ENCODE measurements at regions not wholly inside any gene's neighbourhood (a gene's known extent, or its start where the extent isn't known, plus 50 kb on each side); places are given as distances from the start of the nearest gene placed in this dataset.

DNA sequence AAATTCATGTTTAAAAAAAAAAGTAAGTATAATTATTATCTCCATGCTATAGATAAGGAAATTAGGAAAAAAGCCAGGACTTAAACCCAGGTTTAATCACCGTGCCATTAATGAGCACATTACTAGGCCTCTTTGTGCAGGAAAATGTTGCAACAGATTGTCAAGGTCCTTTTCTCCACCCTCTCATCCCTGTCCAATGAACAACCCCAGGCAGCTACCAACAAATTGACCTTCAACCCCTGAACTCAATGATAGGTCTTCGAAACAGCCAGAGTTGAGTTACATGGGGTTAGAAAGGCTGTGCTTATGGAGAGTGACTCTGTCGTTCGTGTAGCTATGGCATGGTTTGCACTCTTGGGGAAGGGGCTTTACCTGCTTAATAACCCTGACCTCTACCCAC, 84.2 kb upstream of the CTNNB1 start:
- WGBS, 2 experiments (ENCODE audit: insufficient coverage in 1 of 2, insufficient read length in 1 of 2) = 96 to 100% methylated on average over 2 to 4 of the region's 4 CpGs
- Histone ChIP-seq H3K4me1 (ENCODE audit: control insufficient read depth, insufficient read depth, low read length) (peaks cover 6% of the 10 kb centered on the region), H3K27ac (ENCODE audit: low read depth, low read length) (no peak overlapping the region), H3K4me3 (ENCODE audit: low read length) (no peak overlapping the region), H3K9ac (ENCODE audit: extremely low read depth, low read length, poor library complexity, severe bottlenecking) (no peak overlapping the region), H3K9me3 (ENCODE audit: control insufficient read depth, low read length) (no peaks in the 10 kb centered on the region), H3K36me3 (ENCODE audit: control insufficient read depth, insufficient read depth, low read length) (no peaks in the 10 kb centered on the region), H3K27me3 (ENCODE audit: control insufficient read depth, insufficient read depth, low read length, poor library complexity, severe bottlenecking) (no peaks in the 10 kb centered on the region)
- H3K4me1 Mint-ChIP-seq = peaks cover 51% of the 10 kb centered on the region
- no peaks in the 10 kb centered on the region for H3K27me3 Mint-ChIP-seq (ENCODE audit: insufficient read depth)
- TF ChIP-seq, protein P1, sequence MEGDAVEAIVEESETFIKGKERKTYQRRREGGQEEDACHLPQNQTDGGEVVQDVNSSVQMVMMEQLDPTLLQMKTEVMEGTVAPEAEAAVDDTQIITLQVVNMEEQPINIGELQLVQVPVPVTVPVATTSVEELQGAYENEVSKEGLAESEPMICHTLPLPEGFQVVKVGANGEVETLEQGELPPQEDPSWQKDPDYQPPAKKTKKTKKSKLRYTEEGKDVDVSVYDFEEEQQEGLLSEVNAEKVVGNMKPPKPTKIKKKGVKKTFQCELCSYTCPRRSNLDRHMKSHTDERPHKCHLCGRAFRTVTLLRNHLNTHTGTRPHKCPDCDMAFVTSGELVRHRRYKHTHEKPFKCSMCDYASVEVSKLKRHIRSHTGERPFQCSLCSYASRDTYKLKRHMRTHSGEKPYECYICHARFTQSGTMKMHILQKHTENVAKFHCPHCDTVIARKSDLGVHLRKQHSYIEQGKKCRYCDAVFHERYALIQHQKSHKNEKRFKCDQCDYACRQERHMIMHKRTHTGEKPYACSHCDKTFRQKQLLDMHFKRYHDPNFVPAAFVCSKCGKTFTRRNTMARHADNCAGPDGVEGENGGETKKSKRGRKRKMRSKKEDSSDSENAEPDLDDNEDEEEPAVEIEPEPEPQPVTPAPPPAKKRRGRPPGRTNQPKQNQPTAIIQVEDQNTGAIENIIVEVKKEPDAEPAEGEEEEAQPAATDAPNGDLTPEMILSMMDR (conservative IDR thresholded peaks at IDR 0.05) = no peak
- H3K36me3 Mint-ChIP-seq (ENCODE audit: low read depth) = no peaks in the 10 kb centered on the region
- DNase-seq = no peak
- no peak overlapping the region for H3K4me3 Mint-ChIP-seq
- H3K9me3 Mint-ChIP-seq = no peaks in the 10 kb centered on the region
- H3K27ac Mint-ChIP-seq = no peak overlapping the region

DNA sequence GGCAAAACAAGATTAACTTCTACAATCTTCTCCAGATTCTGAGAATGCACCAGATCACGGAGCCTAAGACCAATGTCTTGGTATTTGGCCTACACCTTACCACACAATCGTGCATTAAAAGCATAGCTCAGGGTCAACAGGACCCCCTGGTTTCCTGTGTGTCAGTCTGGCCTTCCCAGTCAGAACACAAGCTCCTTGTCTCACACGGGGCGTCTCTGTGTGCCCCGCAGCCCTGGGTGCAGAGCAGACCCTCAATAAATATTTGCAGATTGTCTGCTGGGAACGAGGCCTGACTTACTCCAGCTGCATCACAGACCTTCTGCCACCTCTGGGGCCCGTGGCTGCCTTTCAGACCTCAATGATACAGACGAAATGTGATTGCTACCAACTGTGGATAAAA, 82.5 kb upstream of the CTNNB1 start:
- peak; percentile 23 for DNase-seq
- no peaks in the 10 kb centered on the region for H3K36me3 Mint-ChIP-seq (ENCODE audit: low read depth)

GRCh38 chr3:41117398-41117870, 81.9 kb upstream of the CTNNB1 start:
- Histone ChIP-seq H3K27ac (ENCODE audit: low read depth, low read length) (no peak overlapping the region), H3K27me3 (ENCODE audit: control insufficient read depth, insufficient read depth, low read length, poor library complexity, severe bottlenecking) (no peaks in the 10 kb centered on the region), H3K4me3 (ENCODE audit: low read length) (no peak overlapping the region), H3K9me3 (ENCODE audit: control insufficient read depth, low read length) (no peaks in the 10 kb centered on the region), H3K9ac (ENCODE audit: extremely low read depth, low read length, poor library complexity, severe bottlenecking) (no peak overlapping the region), H3K36me3 (ENCODE audit: control insufficient read depth, insufficient read depth, low read length) (no peaks in the 10 kb centered on the region), H3K4me1 (ENCODE audit: control insufficient read depth, insufficient read depth, low read length) (peaks cover 10% of the 10 kb centered on the region)
- 92 to 95% methylated on average over 12 to 15 of the region's 15 CpGs for WGBS, 2 experiments (ENCODE audit: insufficient coverage in 1 of 2, insufficient read length in 1 of 2)
- TF ChIP-seq, protein P1 (conservative IDR thresholded peaks at IDR 0.05) = no peak
- no peaks in the 10 kb centered on the region for H3K27me3 Mint-ChIP-seq (ENCODE audit: insufficient read depth)
- no peaks in the 10 kb centered on the region for H3K9me3 Mint-ChIP-seq
- DNase-seq = peak; percentile 47
- no peaks in the 10 kb centered on the region for H3K36me3 Mint-ChIP-seq (ENCODE audit: low read depth)
- H3K4me3 Mint-ChIP-seq = no peak overlapping the region
- peak overlapping the region; percentile 50 for H3K27ac Mint-ChIP-seq
- H3K4me1 Mint-ChIP-seq = peaks cover 62% of the 10 kb centered on the region

More for the DNA sequence above, 82.5 kb upstream of the CTNNB1 start:
- H3K4me3 ChIP-seq (ENCODE audit: low read length) = no peak overlapping the region
- H3K9me3 Mint-ChIP-seq = no peaks in the 10 kb centered on the region
- peaks cover 10% of the 10 kb centered on the region for H3K4me1 ChIP-seq (ENCODE audit: control insufficient read depth, insufficient read depth, low read length)
- H3K4me3 Mint-ChIP-seq = no peak overlapping the region
- H3K9me3 ChIP-seq (ENCODE audit: control insufficient read depth, low read length) = no peaks in the 10 kb centered on the region
- H3K27ac ChIP-seq (ENCODE audit: low read depth, low read length) = no peak overlapping the region
- H3K27ac Mint-ChIP-seq = peak overlapping the region; percentile 50
- TF ChIP-seq, protein P1 (conservative IDR thresholded peaks at IDR 0.05) = no peak
- no peaks in the 10 kb centered on the region for H3K27me3 ChIP-seq (ENCODE audit: control insufficient read depth, insufficient read depth, low read length, poor library complexity, severe bottlenecking)
- WGBS, 2 experiments (ENCODE audit: insufficient coverage in 1 of 2, insufficient read length in 1 of 2) = 90 to 96% methylated on average over 7 to 8 of the region's 8 CpGs
- peaks cover 62% of the 10 kb centered on the region for H3K4me1 Mint-ChIP-seq
- no peaks in the 10 kb centered on the region for H3K27me3 Mint-ChIP-seq (ENCODE audit: insufficient read depth)
- no peaks in the 10 kb centered on the region for H3K36me3 ChIP-seq (ENCODE audit: control insufficient read depth, insufficient read depth, low read length)
- no peak overlapping the region for H3K9ac ChIP-seq (ENCODE audit: extremely low read depth, low read length, poor library complexity, severe bottlenecking)

Data from endodermal cell (in vitro differentiated cells).